ENCODE measurements at regions not wholly inside any gene's neighbourhood (a gene's known extent, or its start where the extent isn't known, plus 50 kb on each side); places are given as distances from the start of the nearest gene placed in this dataset.

- DNase-seq, result no peak
These were observed 457.9 kb downstream of the PIK3C3 start for GRCh38 chr18:42412896-42413295.

GRCh38 chr18:42413870-42414269 is 458.8 kb downstream of the PIK3C3 start:
- no peak for DNase-seq

DNA sequence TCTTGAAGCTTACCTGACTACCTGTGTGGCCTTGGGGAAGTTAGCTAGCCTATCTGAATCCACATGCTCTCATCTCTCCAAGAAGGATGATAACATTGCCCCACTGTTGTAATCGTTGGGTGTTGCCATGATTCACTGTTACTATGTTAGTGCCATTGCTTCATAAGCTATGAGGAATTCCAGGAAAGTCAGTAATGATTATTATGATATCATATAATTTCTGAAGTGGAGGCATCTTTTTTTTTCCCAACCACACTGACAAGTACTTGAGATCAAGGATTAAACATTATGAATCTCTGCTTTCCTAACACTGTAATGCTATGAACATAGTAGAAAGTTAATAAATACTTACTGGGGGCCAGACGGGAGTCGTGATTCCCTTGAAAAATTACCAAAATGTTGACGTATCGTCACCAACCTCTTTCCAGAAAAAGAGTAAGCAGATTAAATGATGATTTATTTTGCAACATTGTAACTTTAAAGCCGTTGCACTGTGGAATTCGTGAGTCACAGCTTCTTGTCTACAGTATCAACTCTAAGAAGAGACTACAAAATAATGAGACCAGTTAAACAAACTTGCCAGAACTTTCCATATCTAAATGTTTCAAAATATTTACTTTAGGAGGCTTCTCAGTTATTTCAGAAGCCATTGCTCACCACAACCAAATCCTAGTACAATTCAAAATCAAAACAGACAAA is 459.9 kb downstream of the PIK3C3 start:
- DNase-seq, result no peak

DNA sequence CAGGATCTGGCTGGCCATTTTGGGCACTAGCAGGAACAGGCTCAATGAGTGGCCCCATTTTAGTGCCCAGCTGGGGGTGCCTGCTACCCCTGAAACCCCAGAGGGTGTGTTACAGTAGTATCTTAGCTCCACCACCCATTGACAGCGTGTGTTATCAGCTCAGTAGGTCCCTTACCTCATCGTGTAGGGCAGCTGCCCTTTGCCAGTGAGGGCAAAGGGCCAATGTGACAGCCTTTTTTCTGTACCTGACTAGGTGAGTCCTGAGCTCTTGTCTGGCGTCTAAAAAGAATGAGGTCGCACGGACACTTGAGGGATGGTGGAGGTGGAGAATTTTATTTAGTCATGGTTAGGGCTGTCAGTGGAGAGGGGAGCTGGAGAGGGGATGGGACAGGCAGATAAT is 462.2 kb downstream of the PIK3C3 start:
- DNase-seq, result no peak

DNA sequence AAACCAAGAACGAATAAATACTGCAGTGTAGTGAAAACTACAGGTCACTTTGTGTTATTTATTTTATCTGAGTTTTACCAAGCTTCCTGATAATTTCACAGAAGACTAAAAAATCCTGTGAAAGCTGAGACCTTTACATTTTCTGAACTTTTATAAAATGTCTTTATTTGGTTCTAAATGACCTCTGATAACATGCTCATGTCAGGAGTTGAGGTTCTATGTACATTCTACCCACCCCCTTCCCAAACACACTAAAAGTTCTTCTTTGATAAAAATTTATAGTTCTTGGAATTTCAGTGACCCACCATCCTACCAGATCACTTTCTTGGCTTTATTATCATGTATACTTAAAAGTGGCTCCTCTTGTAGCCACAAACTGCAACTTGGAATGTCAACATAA is 463.1 kb downstream of the PIK3C3 start:
- no peak for DNase-seq

- no peak for DNase-seq
These were observed 470.0 kb downstream of the PIK3C3 start for GRCh38 chr18:42425025-42425424.

DNA sequence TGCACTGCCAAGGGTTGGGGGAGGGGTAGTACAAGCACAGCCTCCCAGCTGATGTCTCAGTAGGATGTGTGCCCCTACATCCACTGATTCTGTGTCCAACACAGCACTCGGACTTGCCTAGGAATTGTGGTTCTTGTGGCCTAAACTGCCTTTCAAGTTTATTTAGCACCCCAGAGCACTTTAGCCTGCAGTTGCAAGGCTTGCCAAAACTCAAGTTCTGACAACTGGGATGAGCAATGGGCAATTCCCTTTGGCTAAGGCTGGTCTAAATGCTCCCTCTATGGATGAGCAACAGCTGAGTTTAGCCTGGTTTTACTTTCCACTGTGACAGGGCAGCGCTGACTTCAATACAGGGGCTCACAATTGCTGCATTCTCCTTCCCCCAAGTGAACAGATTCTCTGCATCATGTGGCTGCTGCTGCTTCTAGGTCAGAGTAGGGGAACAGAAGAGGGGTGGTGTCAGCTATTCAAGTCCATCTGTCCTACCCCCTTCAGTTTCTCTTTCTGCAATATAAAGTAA is 471.5 kb downstream of the PIK3C3 start:
- DNase-seq, result no peak

DNA sequence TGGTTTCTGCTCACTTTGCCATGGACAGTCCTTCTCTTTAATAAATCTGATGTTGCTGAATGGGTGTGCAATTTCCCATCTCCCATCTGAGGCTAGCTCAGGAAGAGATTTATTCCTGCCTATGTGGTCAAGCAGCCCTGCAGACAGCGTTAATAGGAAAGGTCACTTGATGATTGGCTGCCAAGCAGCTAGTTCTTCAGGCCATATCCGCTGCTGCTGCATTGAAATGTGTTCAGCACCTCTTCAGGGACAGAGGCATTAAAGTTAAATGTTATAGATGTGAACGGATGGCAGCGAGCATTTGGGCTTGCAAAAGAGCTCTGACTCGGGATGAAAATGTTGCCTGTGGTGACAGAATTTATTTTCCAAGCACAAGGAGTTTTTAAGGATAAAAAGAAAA is 474.2 kb downstream of the PIK3C3 start:
- DNase-seq, result no peak

GRCh38 chr18:42436222-42436765 is 481.3 kb downstream of the PIK3C3 start:
- no peak for DNase-seq

DNA sequence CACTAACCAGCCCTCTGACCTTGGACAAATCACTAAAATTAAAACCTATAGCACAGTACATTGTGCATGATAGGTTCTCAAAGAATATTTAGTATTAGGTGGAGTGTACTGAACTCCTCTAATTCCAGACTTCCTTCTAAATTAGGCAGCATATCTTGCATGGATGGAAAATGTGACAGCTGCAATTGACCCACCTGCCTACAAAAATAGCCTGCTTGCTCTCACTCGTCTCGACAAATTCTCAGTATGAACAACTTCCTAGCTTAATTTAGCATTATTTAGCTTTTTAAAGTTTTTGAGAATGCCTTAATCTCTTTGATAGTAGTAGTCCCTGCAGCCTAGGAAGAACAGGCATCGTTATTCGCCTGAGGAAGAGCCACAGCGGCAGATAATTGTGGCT is 482.0 kb downstream of the PIK3C3 start:
- DNase-seq, result no peak

DNA sequence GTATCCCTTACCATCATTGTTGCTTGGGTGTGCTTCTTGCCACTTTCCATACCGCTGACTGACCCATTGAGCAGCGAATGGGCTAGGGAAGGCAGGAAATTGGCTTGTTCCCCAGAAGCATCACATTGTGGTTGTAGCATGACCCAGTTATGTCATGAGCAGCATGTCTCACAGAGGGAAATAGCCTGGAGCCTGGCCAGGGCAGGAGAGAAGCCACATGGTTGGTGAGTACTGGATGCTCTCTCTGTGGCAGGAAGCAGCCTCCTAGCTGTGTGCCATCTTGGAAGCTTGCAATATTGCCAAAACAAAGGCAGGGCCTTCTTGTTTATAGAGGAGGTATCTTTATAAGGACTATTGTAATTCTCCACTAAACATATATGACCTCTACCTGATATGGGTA is 482.6 kb downstream of the PIK3C3 start:
- no peak for DNase-seq

DNA sequence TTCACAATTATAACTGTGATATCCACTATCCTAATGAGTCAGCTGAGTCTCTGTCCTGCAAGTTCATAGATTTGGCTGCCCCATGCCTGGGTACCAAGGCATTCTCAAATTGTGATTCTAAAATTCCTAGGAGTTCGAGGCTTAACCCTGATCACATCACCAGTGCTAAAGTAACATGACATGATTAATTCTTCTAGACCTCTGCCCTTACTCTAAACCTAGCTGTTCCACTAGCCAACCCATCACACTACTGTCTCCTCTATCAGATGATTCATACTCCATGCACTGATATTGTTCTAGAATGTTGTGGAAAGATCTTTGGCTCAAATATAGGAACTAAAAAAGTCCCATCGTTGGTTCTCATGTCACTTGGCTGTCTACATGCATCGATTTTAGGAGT is 487.6 kb downstream of the PIK3C3 start:
- no peak for DNase-seq

GRCh38 chr18:42444349-42444748 is 489.3 kb downstream of the PIK3C3 start:
- DNase-seq, result no peak

DNA sequence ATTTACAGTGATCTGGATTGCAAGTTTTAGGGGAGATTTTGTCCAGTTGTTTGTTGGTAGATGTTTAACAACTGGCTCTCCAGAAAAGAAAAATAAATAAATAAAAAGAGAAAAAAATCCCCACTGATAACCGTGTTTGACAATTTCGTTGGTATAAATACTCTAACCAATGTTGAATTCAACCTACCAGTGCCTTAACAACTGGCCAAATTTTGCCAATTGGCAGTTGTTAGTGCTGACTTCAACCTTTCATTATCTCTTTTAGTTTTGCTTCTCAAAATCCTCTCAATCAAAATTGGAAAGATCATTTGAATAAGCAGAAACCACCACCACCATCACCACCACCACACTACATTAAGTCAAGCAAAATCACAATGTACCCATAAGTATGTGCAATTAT is 490.3 kb downstream of the PIK3C3 start:
- DNase-seq, result no peak

DNA sequence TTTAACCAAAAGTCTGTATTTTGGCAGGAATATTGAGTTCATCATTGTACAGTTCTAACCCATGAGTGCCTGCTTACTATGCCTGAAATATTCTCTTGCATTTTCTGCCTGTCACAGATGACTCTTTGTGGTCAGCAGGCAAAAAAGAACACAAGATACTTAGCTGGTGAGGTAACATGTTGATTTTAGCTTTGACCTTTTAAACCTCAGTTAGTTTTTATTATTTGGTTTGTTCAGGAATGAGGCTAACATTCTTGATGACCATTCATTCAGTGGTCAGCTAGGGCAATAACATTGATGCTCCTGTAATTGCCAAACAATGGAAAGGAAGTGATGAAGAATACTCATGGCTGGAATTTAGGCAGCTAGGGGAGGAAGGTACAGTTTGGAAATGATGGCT is 491.2 kb downstream of the PIK3C3 start:
- DNase-seq, result no peak

GRCh38 chr18:42447688-42448087 is 492.7 kb downstream of the PIK3C3 start:
- DNase-seq, result no peak

DNA sequence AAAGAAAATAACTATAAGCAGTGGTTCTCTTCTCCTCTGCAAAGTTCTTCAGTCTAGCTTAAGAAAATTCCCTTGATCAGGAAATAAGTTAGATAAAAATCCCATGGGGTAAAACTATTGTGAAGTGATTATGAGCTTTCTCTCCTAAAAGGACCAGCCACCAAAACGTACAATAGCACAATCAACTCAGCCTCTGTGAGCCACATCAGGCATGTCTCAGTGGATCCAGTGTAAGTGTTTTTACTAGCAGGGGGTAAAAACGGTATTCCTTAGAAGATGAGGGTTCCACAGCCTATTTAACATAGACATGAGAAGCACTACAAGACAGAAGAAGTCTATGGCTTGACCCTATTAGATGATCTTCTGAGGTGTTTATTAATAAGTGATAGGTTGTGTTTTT is 503.2 kb downstream of the PIK3C3 start:
- DNase-seq, result no peak

DNA sequence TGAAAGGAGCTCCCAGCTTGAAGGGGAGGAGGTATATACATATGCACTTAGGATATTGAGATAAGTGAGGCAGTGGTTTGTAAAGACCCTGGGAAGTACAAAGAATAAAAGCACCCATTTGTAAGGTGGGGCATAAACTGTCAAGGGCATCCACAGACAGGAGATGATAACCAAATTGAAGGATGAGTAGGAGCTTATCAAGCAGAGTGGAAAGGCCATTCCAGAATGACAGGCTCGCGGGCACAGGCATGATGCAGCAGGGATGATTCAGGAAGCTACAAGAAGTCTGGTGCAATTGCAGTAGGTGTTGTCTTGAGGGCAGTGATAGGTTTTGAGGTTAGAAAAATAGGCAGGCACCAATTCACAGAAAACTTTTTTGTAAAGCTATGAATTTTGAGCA is 504.8 kb downstream of the PIK3C3 start:
- DNase-seq, result no peak

GRCh38 chr18:42471885-42472284 is 516.9 kb downstream of the PIK3C3 start:
- DNase-seq, result no peak

GRCh38 chr18:42473611-42474010 is 518.6 kb downstream of the PIK3C3 start:
- no peak for DNase-seq

DNA sequence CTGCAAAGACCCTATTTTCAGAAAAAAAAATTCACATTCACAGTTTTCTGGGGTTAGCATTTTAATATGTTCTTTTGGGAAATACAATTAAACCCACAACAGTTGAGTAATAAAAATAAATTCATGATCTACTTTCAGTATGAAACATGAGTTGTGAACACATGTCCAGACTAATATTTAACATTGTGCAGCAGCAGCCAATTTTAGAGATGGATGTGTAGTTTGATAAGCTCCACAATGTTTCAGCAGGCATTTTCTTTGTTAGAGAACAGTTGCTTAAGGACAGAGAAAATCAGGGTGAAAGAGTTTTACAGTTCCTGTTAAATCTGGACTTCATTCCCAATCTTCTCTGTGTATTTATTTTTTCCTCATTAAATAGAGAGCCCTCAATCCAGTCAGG is 519.5 kb downstream of the PIK3C3 start:
- DNase-seq, result no peak

DNA sequence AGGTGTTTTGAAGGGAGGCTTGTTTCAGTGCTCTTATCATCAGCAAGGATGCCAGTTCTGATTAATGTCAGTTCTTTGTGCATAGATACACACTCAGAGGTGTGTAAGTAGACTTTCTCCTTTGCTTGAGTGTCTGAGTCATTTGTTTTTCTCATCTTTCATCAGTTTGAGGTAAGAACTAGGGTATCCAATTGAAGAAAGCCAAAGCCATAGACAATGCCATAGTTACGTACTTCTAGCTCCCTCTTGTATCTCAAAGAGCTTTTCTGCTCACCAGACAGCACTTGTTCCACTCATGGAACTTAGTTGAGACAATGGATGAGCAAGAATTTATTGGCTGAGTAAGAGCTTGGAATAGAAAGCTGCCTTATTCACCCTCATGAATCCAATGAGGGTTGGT is 520.1 kb downstream of the PIK3C3 start:
- DNase-seq, result no peak

DNA sequence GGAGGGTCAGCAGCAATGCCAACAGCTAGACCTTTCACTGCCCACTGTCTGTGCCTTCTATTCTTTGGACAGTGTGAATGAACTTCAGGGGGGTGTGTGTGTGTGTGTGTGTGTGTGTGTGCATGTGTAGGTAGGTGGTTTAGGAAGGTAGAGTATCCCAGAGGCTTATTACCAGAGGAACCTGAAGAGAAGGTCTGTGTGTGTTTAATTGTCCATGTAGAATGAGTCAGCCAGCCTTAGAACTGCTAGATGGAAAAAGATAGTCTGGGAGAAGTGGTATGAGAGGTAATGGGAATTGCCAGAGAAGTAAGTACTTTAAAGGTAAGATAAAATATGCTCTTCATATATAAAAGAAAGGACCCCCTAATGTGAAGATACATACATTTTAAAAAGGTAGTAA is 522.2 kb downstream of the PIK3C3 start:
- DNase-seq, result no peak

DNA sequence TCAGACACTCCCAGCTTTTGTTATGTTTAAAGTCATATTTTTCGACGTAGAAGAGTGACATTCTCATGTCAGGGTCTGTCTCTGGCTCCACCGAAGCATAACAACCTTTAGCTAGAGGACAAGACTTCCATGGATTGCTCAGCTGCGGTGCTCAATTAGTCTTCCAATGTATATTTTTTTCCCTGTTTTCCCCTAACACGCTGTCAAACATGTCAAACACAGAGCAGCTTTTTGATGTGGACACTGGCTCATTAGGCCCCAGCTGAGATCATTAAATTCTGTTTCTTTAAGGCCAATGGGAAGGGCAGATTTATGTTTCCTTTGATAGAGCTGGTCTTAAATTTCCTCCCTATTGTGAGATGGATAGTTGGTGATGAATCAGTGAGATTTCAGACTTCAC is 525.4 kb downstream of the PIK3C3 start:
- DNase-seq, result no peak

DNA sequence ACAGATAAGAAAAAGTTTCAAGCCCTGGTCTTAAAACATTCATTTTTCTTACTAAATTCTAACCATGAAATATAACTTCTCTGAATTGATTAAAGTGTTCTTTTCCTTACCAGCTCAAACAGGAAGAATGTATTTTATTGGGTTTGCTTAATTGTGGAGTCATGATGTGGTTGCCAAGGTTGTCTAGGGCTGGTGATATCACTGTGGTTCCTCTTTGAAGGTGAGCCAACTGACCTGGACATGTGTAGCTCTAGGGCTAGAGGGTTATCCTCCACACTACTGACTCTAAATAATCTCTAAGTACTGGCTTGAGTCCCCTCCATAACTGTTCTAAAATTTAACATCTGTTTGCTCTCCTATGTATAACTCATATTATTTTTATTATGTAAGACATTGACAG is 529.6 kb downstream of the PIK3C3 start:
- no peak for DNase-seq
